ENCODE measurements at regions not wholly inside any gene's neighbourhood (a gene's known extent, or its start where the extent isn't known, plus 50 kb on each side); places are given as distances from the start of the nearest gene placed in this dataset.

DNA sequence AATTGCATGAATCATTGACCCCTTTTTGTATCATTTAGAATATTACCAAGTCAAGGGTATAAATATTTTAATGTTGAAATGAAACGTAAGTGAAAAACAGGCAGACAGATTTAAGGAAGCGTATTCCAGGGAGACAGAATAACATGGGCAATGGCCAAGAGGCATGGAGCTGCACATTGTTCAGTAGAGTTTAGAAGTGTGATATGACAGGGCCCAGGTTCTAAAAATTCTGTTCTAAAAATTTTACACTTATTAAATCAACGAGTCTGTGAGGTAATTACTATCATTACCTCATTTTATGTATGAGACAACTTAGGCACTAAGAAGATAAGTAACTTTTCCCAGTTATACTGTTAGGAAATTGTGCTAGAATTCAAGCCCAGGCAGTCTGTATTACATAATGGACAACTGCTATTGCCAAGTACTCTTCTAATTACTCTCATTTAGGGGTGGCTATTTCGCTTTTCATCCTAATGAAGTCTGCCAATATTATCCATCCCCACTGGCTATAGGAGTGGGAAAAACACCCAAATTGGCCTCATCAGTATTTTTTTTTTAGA is 103.2 kb upstream of the NAV3 start:
- no peak overlapping the region for H3K4me3 ChIP-seq
- H3K36me3 ChIP-seq (replicated peaks in 1 of 2; ENCODE audit: insufficient read depth in 1 of 2, low read depth in 2 of 2), result no peaks in the 10 kb centered on the region
- ATAC-seq, result no peak
- H3K9me3 ChIP-seq, result no peaks in the 10 kb centered on the region
- no peak for TF ChIP-seq POLR2A (IDR thresholded peaks at IDR 0.05)
- TF ChIP-seq, protein P1, sequence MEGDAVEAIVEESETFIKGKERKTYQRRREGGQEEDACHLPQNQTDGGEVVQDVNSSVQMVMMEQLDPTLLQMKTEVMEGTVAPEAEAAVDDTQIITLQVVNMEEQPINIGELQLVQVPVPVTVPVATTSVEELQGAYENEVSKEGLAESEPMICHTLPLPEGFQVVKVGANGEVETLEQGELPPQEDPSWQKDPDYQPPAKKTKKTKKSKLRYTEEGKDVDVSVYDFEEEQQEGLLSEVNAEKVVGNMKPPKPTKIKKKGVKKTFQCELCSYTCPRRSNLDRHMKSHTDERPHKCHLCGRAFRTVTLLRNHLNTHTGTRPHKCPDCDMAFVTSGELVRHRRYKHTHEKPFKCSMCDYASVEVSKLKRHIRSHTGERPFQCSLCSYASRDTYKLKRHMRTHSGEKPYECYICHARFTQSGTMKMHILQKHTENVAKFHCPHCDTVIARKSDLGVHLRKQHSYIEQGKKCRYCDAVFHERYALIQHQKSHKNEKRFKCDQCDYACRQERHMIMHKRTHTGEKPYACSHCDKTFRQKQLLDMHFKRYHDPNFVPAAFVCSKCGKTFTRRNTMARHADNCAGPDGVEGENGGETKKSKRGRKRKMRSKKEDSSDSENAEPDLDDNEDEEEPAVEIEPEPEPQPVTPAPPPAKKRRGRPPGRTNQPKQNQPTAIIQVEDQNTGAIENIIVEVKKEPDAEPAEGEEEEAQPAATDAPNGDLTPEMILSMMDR (IDR thresholded peaks at IDR 0.05), result no peak
- no peak for DNase-seq
- no peaks in the 10 kb centered on the region for H3K27me3 ChIP-seq
- H3K27ac ChIP-seq, result no peak overlapping the region
- no peaks in the 10 kb centered on the region for H3K4me1 ChIP-seq
- 74% methylated on average over 4 of the region's 4 CpGs for WGBS, 2 donors
- intact Hi-C loops (cut with DNase I), result loop anchor here (10.0 kb wide), 1 partner anchor 197 kb away; no protein-coding TSS in a partner anchor

DNA sequence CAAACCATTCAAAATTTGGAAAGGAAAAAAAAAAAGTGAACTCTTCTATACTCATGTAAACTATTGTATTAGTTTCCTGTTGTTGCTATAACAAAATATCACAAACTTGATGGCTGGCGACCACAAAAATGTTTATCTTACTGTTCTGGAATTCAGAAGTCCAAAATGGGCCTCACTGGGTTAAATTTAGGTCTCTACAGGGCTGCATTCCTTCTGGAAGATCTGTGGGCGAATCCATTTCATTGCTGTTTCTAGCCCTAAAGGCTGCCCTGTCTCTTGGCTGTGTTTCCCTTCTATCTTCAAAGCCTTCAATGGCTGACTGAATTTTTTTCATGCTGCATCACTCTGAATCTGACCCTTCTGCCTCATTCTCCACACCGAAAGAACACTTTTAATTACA is 105.1 kb upstream of the NAV3 start:
- WGBS, 2 donors, result 82 to 84% methylated on average over 3 of the region's 3 CpGs
- no peaks in the 10 kb centered on the region for H3K27me3 ChIP-seq

DNA sequence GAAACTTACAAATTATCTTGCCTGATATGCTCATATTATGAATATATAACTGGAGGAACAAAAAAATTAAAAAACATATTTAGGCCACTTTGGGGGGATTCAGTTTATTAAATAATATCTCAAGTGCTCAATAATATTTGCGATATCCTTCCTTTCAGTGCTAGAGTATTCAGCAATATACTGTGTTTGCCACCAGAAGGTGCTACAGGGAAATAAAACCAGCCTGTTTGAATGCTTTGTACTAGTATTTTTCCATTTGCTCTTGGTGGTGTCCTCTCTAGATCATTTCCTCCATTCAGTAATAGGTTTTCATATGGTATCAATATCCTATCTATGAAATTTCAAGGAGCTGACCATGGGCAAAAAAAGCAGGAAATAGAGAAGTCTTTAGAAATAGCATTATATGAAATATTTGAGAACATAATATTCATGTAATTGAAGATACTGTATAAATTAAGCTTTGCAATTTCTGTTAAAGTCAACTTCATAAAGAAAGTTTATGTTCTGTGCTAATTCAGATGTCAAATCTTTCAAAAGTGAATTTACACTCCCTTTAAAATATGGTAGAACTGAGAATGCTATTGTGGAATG is 106.2 kb upstream of the NAV3 start:
- peak in 2 of 4 donors; percentile 19 to 33 for DNase-seq
- TF ChIP-seq, protein P1 (IDR thresholded peaks at IDR 0.05), result peak in 6 of 7 experiments; percentile 51 to 88 (median 80)
- no peak for TF ChIP-seq POLR2A (IDR thresholded peaks at IDR 0.05)
- intact Hi-C loops (cut with DNase I), result loop anchor here (10.0 kb wide), 1 partner anchor 200 kb away; no protein-coding TSS in a partner anchor
- peak; percentile 79 for ATAC-seq
- H3K36me3 ChIP-seq (replicated peaks in 1 of 2; ENCODE audit: insufficient read depth in 1 of 2, low read depth in 2 of 2), result no peaks in the 10 kb centered on the region
- no peak overlapping the region for H3K27ac ChIP-seq
- no peaks in the 10 kb centered on the region for H3K9me3 ChIP-seq
- 21 to 26% methylated on average over 1 of the region's 1 CpG for WGBS, 2 donors
- H3K4me1 ChIP-seq, result no peaks in the 10 kb centered on the region
- H3K4me3 ChIP-seq, result no peak overlapping the region
- H3K27me3 ChIP-seq, result no peaks in the 10 kb centered on the region

More for the DNA sequence above, 105.1 kb upstream of the NAV3 start:
- Histone ChIP-seq H3K36me3 (replicated peaks in 1 of 2; ENCODE audit: insufficient read depth in 1 of 2, low read depth in 2 of 2) (no peaks in the 10 kb centered on the region), H3K4me3 (no peak overlapping the region), H3K4me1 (no peaks in the 10 kb centered on the region), H3K27ac (no peak overlapping the region), H3K9me3 (no peaks in the 10 kb centered on the region)
- intact Hi-C loops (cut with DNase I), result loop anchor here (10.0 kb wide), 1 partner anchor 199 kb away; no protein-coding TSS in a partner anchor
- no peak for ATAC-seq
- DNase-seq, result no peak
- TF ChIP-seq, protein P1 (IDR thresholded peaks at IDR 0.05), result no peak
- TF ChIP-seq POLR2A (IDR thresholded peaks at IDR 0.05), result no peak

DNA sequence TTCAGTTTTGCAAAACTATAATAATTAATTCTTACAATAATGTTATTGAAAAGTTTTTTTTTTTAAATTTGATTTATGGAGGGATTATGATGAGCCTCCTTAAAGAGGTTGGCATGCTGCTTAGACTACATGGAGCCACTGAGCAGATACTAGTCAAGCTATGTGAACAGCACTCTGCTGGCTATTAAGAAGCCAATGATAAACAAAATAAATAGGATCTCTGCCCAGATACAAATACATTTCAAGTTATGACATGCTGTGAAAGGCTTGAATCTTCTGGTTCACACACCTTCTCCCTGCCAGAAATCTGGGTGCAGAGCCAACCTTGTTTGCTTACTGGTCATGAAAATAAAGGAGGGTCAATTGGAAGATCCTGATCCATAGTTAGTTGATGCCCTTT is 107.4 kb upstream of the NAV3 start:
- ATAC-seq (no peak), DNase-seq (no peak)
- Histone ChIP-seq H3K27ac (no peak overlapping the region), H3K4me3 (no peak overlapping the region), H3K27me3 (no peaks in the 10 kb centered on the region), H3K9me3 (no peaks in the 10 kb centered on the region), H3K4me1 (no peaks in the 10 kb centered on the region), H3K36me3 (replicated peaks in 1 of 2; ENCODE audit: insufficient read depth in 1 of 2, low read depth in 2 of 2) (no peaks in the 10 kb centered on the region)
- intact Hi-C loops (cut with DNase I), result loop anchor here (10.0 kb wide), 1 partner anchor 201 kb away; no protein-coding TSS in a partner anchor
- TF ChIP-seq POLR2A (IDR thresholded peaks at IDR 0.05), result no peak
- TF ChIP-seq, protein P1 (IDR thresholded peaks at IDR 0.05), result no peak

GRCh38 chr12:77722536-77722935 is 108.2 kb upstream of the NAV3 start:
- intact Hi-C loops (cut with DNase I), result loop anchor here (10.0 kb wide), 1 partner anchor 202 kb away; no protein-coding TSS in a partner anchor
- DNase-seq, result no peak
- H3K36me3 ChIP-seq (replicated peaks in 1 of 2; ENCODE audit: insufficient read depth in 1 of 2, low read depth in 2 of 2), result no peaks in the 10 kb centered on the region
- H3K27me3 ChIP-seq, result no peaks in the 10 kb centered on the region
- TF ChIP-seq POLR2A (IDR thresholded peaks at IDR 0.05), result no peak
- TF ChIP-seq, protein P1 (IDR thresholded peaks at IDR 0.05), result no peak
- H3K4me1 ChIP-seq, result no peaks in the 10 kb centered on the region
- no peak for ATAC-seq
- H3K27ac ChIP-seq, result no peak overlapping the region
- H3K9me3 ChIP-seq, result no peaks in the 10 kb centered on the region
- no peak overlapping the region for H3K4me3 ChIP-seq
